OCI-LY1 (cell line): ENCODE measurements at regions not wholly inside any gene's neighbourhood (a gene's known extent, or its start where the extent isn't known, plus 50 kb on each side); places are given as distances from the start of the nearest gene placed in this dataset.

Source experiments
- EZH2 ChIP-seq: fragments of 200-600 bp; sonication (generic), shearing (Covaris generic); IDR thresholded peaks from 2 replicates; pipeline ENCODE4 v1.8.0; 2017; ENCODE audit warnings: borderline replicate concordance, mixed run types, mild to moderate bottlenecking, antibody characterized with exemption, low read length, moderate library complexity, mixed read lengths
- TF ChIP-seq, protein P1 (sequence below): fragments of 200-600 bp; sonication (generic), shearing (Covaris generic); IDR thresholded peaks from 2 replicates; pipeline ENCODE4 v1.5.1; 2017; ENCODE audit warnings: mild to moderate bottlenecking, antibody characterized with exemption, low read length, moderate library complexity, mixed read lengths

DNA sequence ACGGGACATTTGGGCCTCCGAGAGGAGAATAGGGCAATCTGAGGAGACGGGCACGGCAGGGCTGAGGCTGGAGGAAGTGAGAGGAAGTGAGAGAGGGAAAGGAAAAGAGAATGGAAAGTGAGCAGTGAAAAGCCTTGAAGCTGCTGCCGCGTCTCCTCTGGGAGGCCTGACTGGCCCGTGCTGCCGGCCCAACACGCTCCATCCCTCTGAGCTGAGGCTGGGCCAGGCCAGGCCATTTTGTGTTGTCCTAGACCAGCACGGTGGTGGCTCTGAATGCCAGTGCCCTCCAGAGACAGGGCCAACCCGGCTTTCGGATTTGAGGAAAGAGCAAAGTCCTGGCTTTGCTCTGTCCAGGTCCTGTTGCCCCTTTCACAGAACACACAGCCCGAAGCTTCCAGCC, 361.1 kb upstream of the SHH start:
- TF ChIP-seq, protein P1, sequence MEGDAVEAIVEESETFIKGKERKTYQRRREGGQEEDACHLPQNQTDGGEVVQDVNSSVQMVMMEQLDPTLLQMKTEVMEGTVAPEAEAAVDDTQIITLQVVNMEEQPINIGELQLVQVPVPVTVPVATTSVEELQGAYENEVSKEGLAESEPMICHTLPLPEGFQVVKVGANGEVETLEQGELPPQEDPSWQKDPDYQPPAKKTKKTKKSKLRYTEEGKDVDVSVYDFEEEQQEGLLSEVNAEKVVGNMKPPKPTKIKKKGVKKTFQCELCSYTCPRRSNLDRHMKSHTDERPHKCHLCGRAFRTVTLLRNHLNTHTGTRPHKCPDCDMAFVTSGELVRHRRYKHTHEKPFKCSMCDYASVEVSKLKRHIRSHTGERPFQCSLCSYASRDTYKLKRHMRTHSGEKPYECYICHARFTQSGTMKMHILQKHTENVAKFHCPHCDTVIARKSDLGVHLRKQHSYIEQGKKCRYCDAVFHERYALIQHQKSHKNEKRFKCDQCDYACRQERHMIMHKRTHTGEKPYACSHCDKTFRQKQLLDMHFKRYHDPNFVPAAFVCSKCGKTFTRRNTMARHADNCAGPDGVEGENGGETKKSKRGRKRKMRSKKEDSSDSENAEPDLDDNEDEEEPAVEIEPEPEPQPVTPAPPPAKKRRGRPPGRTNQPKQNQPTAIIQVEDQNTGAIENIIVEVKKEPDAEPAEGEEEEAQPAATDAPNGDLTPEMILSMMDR = no peak
- TF ChIP-seq EZH2 = no peak
